AML-193 (cell line): ENCODE measurements at regions not wholly inside any gene's neighbourhood (a gene's known extent, or its start where the extent isn't known, plus 50 kb on each side); places are given as distances from the start of the nearest gene placed in this dataset.
"Not testable (repeated sequence)": the region's sequence is repeated elsewhere in the genome, so short reads cannot be mapped to it uniquely, and the experiment has no call there.

ENCODE experiments used
- DNase-seq, 2 experiments: peaks; one replicate each; lab custom pipeline; 2025; lab: John Stamatoyannopoulos, UW

GRCh38 chr3:164465172-164465571 is 613.1 kb downstream of the SI start:
- DNase-seq: no peak

GRCh38 chr3:164460851-164461250 is 617.4 kb downstream of the SI start:
- DNase-seq: no peak

- no peak for DNase-seq
Observed at GRCh38 chr3:164459521-164460151, 618.7 kb downstream of the SI start.

GRCh38 chr3:164458986-164459385 is 619.3 kb downstream of the SI start:
- no peak for DNase-seq

GRCh38 chr3:164453714-164454113 is 624.6 kb downstream of the SI start:
- no peak for DNase-seq

- no peak for DNase-seq
Observed at GRCh38 chr3:164452707-164453106, 625.6 kb downstream of the SI start.

- no peak for DNase-seq
Observed at GRCh38 chr3:164451072-164451910, 627.0 kb downstream of the SI start.

GRCh38 chr3:164450276-164450905 is 627.9 kb downstream of the SI start:
- DNase-seq: no peak

- DNase-seq: no peak
Observed at GRCh38 chr3:164419220-164419619, 659.1 kb downstream of the SI start.

- DNase-seq: no peak
Observed at GRCh38 chr3:164418414-164418813, 659.9 kb downstream of the SI start.

- no peak for DNase-seq
Observed at GRCh38 chr3:164417955-164418354, 660.3 kb downstream of the SI start.

GRCh38 chr3:164416491-164417222 is 661.6 kb downstream of the SI start:
- DNase-seq: no peak

- no peak for DNase-seq
Observed at GRCh38 chr3:164408326-164408725, 670.0 kb downstream of the SI start.

GRCh38 chr3:164407111-164407510 is 671.2 kb downstream of the SI start:
- DNase-seq: no peak

GRCh38 chr3:164406281-164406680 is 672.0 kb downstream of the SI start:
- no peak for DNase-seq

GRCh38 chr3:164401923-164402322 is 676.4 kb downstream of the SI start:
- no peak for DNase-seq

GRCh38 chr3:164401440-164401839 is 676.9 kb downstream of the SI start:
- DNase-seq: not testable (repeated sequence)

- DNase-seq: no peak
Observed at GRCh38 chr3:164397462-164397861, 680.8 kb downstream of the SI start.

- DNase-seq: no peak
Observed at GRCh38 chr3:164393171-164393570, 685.1 kb downstream of the SI start.

- peak in 1 of 2 experiments; percentile 11 for DNase-seq
Observed at GRCh38 chr3:164390046-164390445, 688.2 kb downstream of the SI start.

- DNase-seq: no peak
Observed at GRCh38 chr3:164387236-164387635, 691.1 kb downstream of the SI start.

GRCh38 chr3:164380156-164380555 is 698.1 kb downstream of the SI start:
- DNase-seq: no peak
